WTC11 (cell line): ENCODE measurements at regions not wholly inside any gene's neighbourhood (a gene's known extent, or its start where the extent isn't known, plus 50 kb on each side); places are given as distances from the start of the nearest gene placed in this dataset.

Experiments used
- ATAC-seq: fragments of 200-7000 bp; cut with Tn5 transposase; 2 replicates; pipeline ENCODE4 v1.10.0; 2021; ENCODE audit warnings: mild to moderate bottlenecking, moderate library complexity
- CTCF ChIA-PET: fragments of 300-600 bp; sonication (Branson Sonifier 250); formaldehyde crosslinking; loops from one replicate; lab custom pipeline; 2021; ENCODE audit warnings: antibody characterized with exemption; lab: Charles Lee
- POLR2A ChIA-PET: fragments of 350-600 bp; sonication (Branson Sonifier 250); formaldehyde crosslinking; loops from one replicate; lab custom pipeline; 2021; ENCODE audit warnings: antibody characterized with exemption; lab: Charles Lee
- DNase-seq: peaks from one replicate; pipeline ENCODE4 v3.0.0; 2021; ENCODE audit warnings: low spot score
- H3K27ac Mint-ChIP-seq: 2 replicates; pipeline ENCODE4 v1.8.0; 2021; ENCODE audit warnings: mixed read lengths
- H3K27me3 Mint-ChIP-seq: 2 replicates; pipeline ENCODE4 v1.8.0; 2021; ENCODE audit warnings: low read depth, mild to moderate bottlenecking, moderate library complexity, mixed read lengths
- H3K36me3 Mint-ChIP-seq: 2 replicates; pipeline ENCODE4 v1.8.0; 2021; ENCODE audit warnings: mixed read lengths
- H3K4me1 Mint-ChIP-seq: 2 replicates; pipeline ENCODE4 v1.8.0; 2022; ENCODE audit warnings: mixed read lengths
- H3K4me3 Mint-ChIP-seq: 2 replicates; pipeline ENCODE4 v1.8.0; 2021; ENCODE audit warnings: mild to moderate bottlenecking, moderate library complexity, mixed read lengths
- H3K9me3 Mint-ChIP-seq: 2 replicates; pipeline ENCODE4 v1.8.0; 2021; ENCODE audit warnings: mixed read lengths
- ATF2 ChIP-seq: sonication (generic); formaldehyde crosslinking; IDR thresholded peaks from 2 replicates; pipeline ENCODE4 v1.8.1; 2022; ENCODE audit warnings: low read depth, missing genetic modification reagents, borderline replicate concordance
- CREB1 ChIP-seq: sonication (generic); formaldehyde crosslinking; IDR thresholded peaks from 2 replicates; pipeline ENCODE4 v1.8.0; 2023; ENCODE audit warnings: mild to moderate bottlenecking, missing genetic modification reagents
- ELF4 ChIP-seq: sonication (generic); formaldehyde crosslinking; IDR thresholded peaks from 2 replicates; pipeline ENCODE4 v1.8.1; 2022; ENCODE audit warnings: low read depth, mild to moderate bottlenecking, moderate library complexity, missing genetic modification reagents
- FOXP1 ChIP-seq: sonication (generic); formaldehyde crosslinking; IDR thresholded peaks from 2 replicates; pipeline ENCODE4 v1.8.0; 2022; ENCODE audit warnings: missing genetic modification reagents, mild to moderate bottlenecking, moderate library complexity, borderline replicate concordance
- IRF1 ChIP-seq: sonication (generic); formaldehyde crosslinking; IDR thresholded peaks from 2 replicates; pipeline ENCODE4 v1.8.0; 2023; ENCODE audit warnings: missing genetic modification reagents
- IRF2 ChIP-seq: sonication (generic); formaldehyde crosslinking; IDR thresholded peaks from 2 replicates; pipeline ENCODE4 v1.8.0; 2022; ENCODE audit warnings: low read depth, missing genetic modification reagents, borderline replicate concordance
- NR1H2 ChIP-seq: sonication (generic); formaldehyde crosslinking; IDR thresholded peaks from 2 replicates; pipeline ENCODE4 v1.9.0; 2021; ENCODE audit warnings: mild to moderate bottlenecking, moderate library complexity, missing genetic modification reagents
- PRDM15 ChIP-seq: sonication (generic); formaldehyde crosslinking; IDR thresholded peaks from 2 replicates; pipeline ENCODE4 v1.8.0; 2022; ENCODE audit warnings: missing genetic modification reagents
- PREB ChIP-seq: sonication (generic); formaldehyde crosslinking; IDR thresholded peaks from 2 replicates; pipeline ENCODE4 v1.8.1; 2022; ENCODE audit warnings: mild to moderate bottlenecking, missing genetic modification reagents, moderate library complexity, borderline replicate concordance
- RORB ChIP-seq: fragments of 250-450 bp; sonication (Bioruptor Pico); IDR thresholded peaks from 2 replicates; pipeline ENCODE4 v1.9.0; 2021; ENCODE audit warnings: mild to moderate bottlenecking
- SP1 ChIP-seq: sonication (generic); formaldehyde crosslinking; conservative IDR thresholded peaks from 2 replicates; pipeline ENCODE4 v1.8.1; 2022; ENCODE audit warnings: missing genetic modification reagents
- TCF7 ChIP-seq: sonication (generic); formaldehyde crosslinking; IDR thresholded peaks from 2 replicates; pipeline ENCODE4 v1.8.0; 2022; ENCODE audit warnings: mild to moderate bottlenecking, low read depth, missing genetic modification reagents, moderate library complexity
- ZBTB21 ChIP-seq: sonication (generic); formaldehyde crosslinking; IDR thresholded peaks from 2 replicates; pipeline ENCODE4 v1.8.1; 2023; ENCODE audit warnings: mild to moderate bottlenecking, missing genetic modification reagents, borderline replicate concordance
- ZNF281 ChIP-seq: sonication (generic); formaldehyde crosslinking; IDR thresholded peaks from 2 replicates; pipeline ENCODE4 v1.8.0; 2023; ENCODE audit warnings: mild to moderate bottlenecking, missing genetic modification reagents
- ZNF423 ChIP-seq: fragments of 250-450 bp; sonication (Bioruptor Pico); IDR thresholded peaks from 2 replicates; pipeline ENCODE4 v2.1.2; 2022; ENCODE audit warnings: mild to moderate bottlenecking, moderate library complexity
- ZNF512 ChIP-seq: sonication (generic); formaldehyde crosslinking; IDR thresholded peaks from 2 replicates; pipeline ENCODE4 v1.8.1; 2022; ENCODE audit warnings: missing genetic modification reagents, borderline replicate concordance
- ZNF671 ChIP-seq: fragments of 250-450 bp; sonication (Bioruptor Pico); IDR thresholded peaks from 2 replicates; pipeline ENCODE4 v1.8.0; 2021; ENCODE audit warnings: mild to moderate bottlenecking

- Mint-ChIP-seq H3K36me3 (no peaks in the 10 kb centered on the region), H3K27me3 (no peaks in the 10 kb centered on the region)
Observed at GRCh38 chr9:80951675-80952074, 737.7 kb downstream of the TLE1 start.

GRCh38 chr9:80948876-80949275 is 740.5 kb downstream of the TLE1 start:
- Mint-ChIP-seq H3K27me3 (no peaks in the 10 kb centered on the region), H3K4me1 (peaks cover 9% of the 10 kb centered on the region), H3K4me3 (no peak overlapping the region), H3K27ac (no peak overlapping the region)
- DNase-seq, result no peak
- POLR2A ChIA-PET, result interaction anchor here (0.7 kb wide), 1 partner anchor 910 kb away, joined by 3 read pairs; no protein-coding TSS in a partner anchor
- TF ChIP-seq SP1 (CRISPR knock-in tag), result no peak
- TF ChIP-seq, all 79 proteins: peak for 0
- CTCF ChIA-PET, result no interaction called here
- ATAC-seq, result no peak
- Mint-ChIP-seq H3K36me3 (no peaks in the 10 kb centered on the region), H3K9me3 (no peaks in the 10 kb centered on the region; the same call in 1 of the 2 replicates)

More at GRCh38 chr9:80951675-80952074, 737.7 kb downstream of the TLE1 start:
- Mint-ChIP-seq H3K4me3 (no peak overlapping the region), H3K4me1 (no peaks in the 10 kb centered on the region), H3K9me3 (no peaks in the 10 kb centered on the region), H3K27ac (no peak overlapping the region)
- ChIA-PET CTCF (no interaction called here), POLR2A (no interaction called here)
- ATAC-seq (no peak), DNase-seq (no peak)
- TF ChIP-seq ZBTB21 (CRISPR knock-in tag), result no peak

GRCh38 chr9:80948066-80948465 is 741.3 kb downstream of the TLE1 start:
- CTCF ChIA-PET, result no interaction called here
- no peak overlapping the region for H3K4me3 Mint-ChIP-seq
- peaks cover under 1% of the 10 kb centered on the region for H3K9me3 Mint-ChIP-seq
- H3K4me1 Mint-ChIP-seq, result peaks cover 9% of the 10 kb centered on the region
- no peak overlapping the region for H3K27ac Mint-ChIP-seq
- POLR2A ChIA-PET, result no interaction called here
- no peaks in the 10 kb centered on the region for H3K27me3 Mint-ChIP-seq
- DNase-seq, result no peak
- H3K36me3 Mint-ChIP-seq, result no peaks in the 10 kb centered on the region
- TF ChIP-seq FOXP1 (CRISPR knock-in tag) (no peak), ZNF423 (no peak), CREB1 (CRISPR knock-in tag) (no peak), IRF1 (CRISPR knock-in tag) (no peak), NR1H2 (CRISPR knock-in tag) (no peak), PREB (CRISPR knock-in tag) (no peak), ELF4 (CRISPR knock-in tag) (no peak), ATF2 (CRISPR knock-in tag) (no peak)
- TF ChIP-seq, all 79 proteins: peak for 0
- no peak for ATAC-seq

- DNase-seq (no peak), ATAC-seq (no peak)
- H3K27ac Mint-ChIP-seq, result no peak overlapping the region
- POLR2A ChIA-PET, result no interaction called here
- H3K27me3 Mint-ChIP-seq, result no peaks in the 10 kb centered on the region
- peaks cover 4% of the 10 kb centered on the region for H3K9me3 Mint-ChIP-seq
- CTCF ChIA-PET, result no interaction called here
- H3K4me1 Mint-ChIP-seq, result peaks cover 9% of the 10 kb centered on the region
- no peak overlapping the region for H3K4me3 Mint-ChIP-seq
- H3K36me3 Mint-ChIP-seq, result no peaks in the 10 kb centered on the region
- no peak for TF ChIP-seq ZNF671 (CRISPR knock-in tag)
- TF ChIP-seq ZNF512 (CRISPR knock-in tag), result no peak
- no peak for TF ChIP-seq IRF2 (CRISPR knock-in tag)
- TF ChIP-seq TCF7 (CRISPR knock-in tag), result no peak
- no peak for TF ChIP-seq PRDM15 (CRISPR knock-in tag)
- no peak for TF ChIP-seq RORB
- TF ChIP-seq ZNF281 (CRISPR knock-in tag), result no peak
Observed at GRCh38 chr9:80946496-80947170, 742.7 kb downstream of the TLE1 start.
